GM06990 (cell line): ENCODE measurements at regions not wholly inside any gene's neighbourhood (a gene's known extent, or its start where the extent isn't known, plus 50 kb on each side); places are given as distances from the start of the nearest gene placed in this dataset.
A peak's percentile ranks its signal among the peaks of the same experiment; 100 is the strongest.

Experiments used
- DNase-seq: peaks from one replicate; pipeline ENCODE4 v3.0.0-alpha.2; 2011; ENCODE audit not compliant: insufficient read length; ENCODE audit errors: extremely low read depth
- H3K27me3 ChIP-seq: replicated peaks from 2 replicates; pipeline ENCODE4 v1.6.0; 2011; ENCODE audit warnings: low read length; ENCODE audit not compliant: control insufficient read depth, insufficient read depth
- H3K36me3 ChIP-seq: 2 replicates; pipeline ENCODE4 v1.5.1; 2011; ENCODE audit warnings: low read length; ENCODE audit not compliant: control insufficient read depth, insufficient read depth
- H3K4me3 ChIP-seq: replicated peaks from 2 replicates; pipeline ENCODE4 v1.5.1; 2011; ENCODE audit warnings: low read depth, mild to moderate bottlenecking, control low read depth, low read length
- CTCF ChIP-seq: IDR thresholded peaks from 2 replicates; pipeline ENCODE4 v1.5.1; 2011; ENCODE audit warnings: low read length, control low read depth, mild to moderate bottlenecking, inconsistent platforms; ENCODE audit not compliant: insufficient read depth, poor library complexity, severe bottlenecking

- H3K36me3 ChIP-seq = no peaks in the 10 kb centered on the region
Measured at GRCh38 chr5:106610041-106610440, 1060.7 kb downstream of the EFNA5 start.

GRCh38 chr5:106601620-106602019 is 1069.1 kb downstream of the EFNA5 start:
- H3K27me3 ChIP-seq = no peaks in the 10 kb centered on the region
- no peak for TF ChIP-seq CTCF
- H3K4me3 ChIP-seq = no peak overlapping the region
- DNase-seq = peak; percentile 33
- H3K36me3 ChIP-seq = no peaks in the 10 kb centered on the region

More at GRCh38 chr5:106610041-106610440, 1060.7 kb downstream of the EFNA5 start:
- DNase-seq = no peak
- TF ChIP-seq CTCF = no peak
- no peak overlapping the region for H3K4me3 ChIP-seq
- H3K27me3 ChIP-seq = no peaks in the 10 kb centered on the region

- Histone ChIP-seq H3K27me3 (no peaks in the 10 kb centered on the region), H3K4me3 (no peak overlapping the region), H3K36me3 (no peaks in the 10 kb centered on the region)
- no peak for TF ChIP-seq CTCF
- DNase-seq = no peak
Measured at GRCh38 chr5:106600803-106601202, 1069.9 kb downstream of the EFNA5 start.

GRCh38 chr5:106595864-106596263 is 1074.9 kb downstream of the EFNA5 start:
- H3K36me3 ChIP-seq = no peaks in the 10 kb centered on the region
- H3K27me3 ChIP-seq = no peaks in the 10 kb centered on the region
- no peak overlapping the region for H3K4me3 ChIP-seq
- no peak for DNase-seq
- no peak for TF ChIP-seq CTCF

GRCh38 chr5:106584268-106584667 is 1086.5 kb downstream of the EFNA5 start:
- Histone ChIP-seq H3K27me3 (no peaks in the 10 kb centered on the region), H3K4me3 (no peak overlapping the region), H3K36me3 (no peaks in the 10 kb centered on the region)
- no peak for DNase-seq
- no peak for TF ChIP-seq CTCF

- no peak for TF ChIP-seq CTCF
- DNase-seq = no peak
- Histone ChIP-seq H3K27me3 (no peaks in the 10 kb centered on the region), H3K4me3 (no peak overlapping the region), H3K36me3 (no peaks in the 10 kb centered on the region)
Measured at GRCh38 chr5:106578736-106579135, 1092.0 kb downstream of the EFNA5 start.
